Stimulated activated CD4-positive, alpha-beta T cell treated with anti-CD3 and anti-CD28 coated beads, TNF-alpha, amount 100 ng/mL, for 48 hours (primary cell): ENCODE measurements at regions not wholly inside any gene's neighbourhood (a gene's known extent, or its start where the extent isn't known, plus 50 kb on each side); places are given as distances from the start of the nearest gene placed in this dataset.
"Not testable (repeated sequence)": the region's sequence is repeated elsewhere in the genome, so short reads cannot be mapped to it uniquely, and the experiment has no call there.

Source experiments
- DNase-seq, 3 donors: peaks; one replicate each; pipeline ENCODE4 v3.0.0-alpha.2; 2020; ENCODE audit warnings: low read depth in 3 of 3

GRCh38 chr2:61774351-61774750 is 79.5 kb downstream of the FAM161A start:
- DNase-seq, result no peak

DNA sequence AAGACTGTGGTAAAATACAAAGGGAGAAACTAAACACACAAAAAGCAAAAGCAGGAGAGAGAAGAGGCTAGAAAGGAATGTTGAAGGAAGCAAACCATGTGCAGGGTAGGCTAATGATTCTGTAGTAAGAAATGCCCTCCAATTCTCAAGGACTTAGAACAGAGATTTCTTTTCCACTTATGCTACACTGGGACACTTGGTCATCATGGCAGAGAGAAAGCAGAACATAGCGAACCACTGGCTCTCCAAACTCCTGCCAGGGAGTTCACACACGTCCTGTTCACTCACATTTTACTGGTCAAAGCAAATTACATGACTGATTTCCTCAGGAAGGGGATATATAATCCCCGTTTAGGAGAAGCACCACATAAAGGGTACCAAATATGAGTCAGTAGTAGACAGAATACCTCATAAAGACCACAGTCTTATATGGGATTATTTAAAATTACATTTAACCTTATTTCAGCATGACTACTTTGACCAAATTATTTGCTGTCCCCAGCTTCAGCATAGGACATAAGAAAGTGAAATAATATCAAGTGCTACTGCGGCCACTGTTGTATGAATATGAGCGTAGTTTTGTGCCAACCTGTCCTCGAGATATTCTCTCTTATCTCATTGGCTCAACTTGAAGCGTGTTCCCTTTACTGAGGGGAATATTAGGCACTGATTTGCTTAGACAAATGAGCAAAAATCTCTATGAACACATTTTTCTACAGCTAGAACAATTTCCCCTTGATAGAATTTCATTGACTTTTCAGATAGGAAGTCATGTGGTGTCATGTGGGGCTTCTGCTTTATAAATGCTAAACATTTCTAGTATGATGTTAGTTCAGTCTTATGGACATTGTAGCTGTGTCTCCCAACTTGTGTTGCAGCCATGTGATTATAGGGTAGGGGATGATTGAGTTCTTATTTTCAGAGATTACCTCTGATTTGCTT is 81.7 kb downstream of the FAM161A start:
- no peak for DNase-seq

GRCh38 chr2:61770746-61771145 is 83.1 kb downstream of the FAM161A start:
- DNase-seq, result no peak

- DNase-seq, result no peak
Measured at GRCh38 chr2:61770298-61770697, 83.6 kb downstream of the FAM161A start.

- no peak for DNase-seq
Measured at GRCh38 chr2:61769093-61769675, 84.7 kb downstream of the FAM161A start.

GRCh38 chr2:61764035-61764800 is 89.6 kb downstream of the FAM161A start:
- DNase-seq, result peak; percentile 93 to 98 (median 94)

- no peak for DNase-seq
Measured at GRCh38 chr2:61763605-61764034, 90.2 kb downstream of the FAM161A start.

DNA sequence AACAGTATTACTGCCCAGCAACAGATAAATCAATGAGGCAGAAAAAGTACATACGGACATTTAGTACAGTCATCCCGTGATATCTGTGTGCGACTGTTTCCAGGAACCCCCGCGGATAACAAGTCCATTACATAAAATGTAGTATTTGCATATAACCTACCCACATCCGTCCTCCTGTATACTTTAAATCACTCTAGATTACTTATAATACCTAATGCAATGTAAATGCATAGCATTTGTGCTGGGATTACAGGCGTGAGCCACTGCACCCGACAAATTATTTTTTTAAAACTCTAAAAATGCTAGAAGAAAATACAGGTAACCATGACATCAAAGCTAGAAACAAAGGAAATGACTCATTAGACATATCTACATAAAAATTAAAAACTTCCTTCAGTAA is 91.6 kb downstream of the FAM161A start:
- DNase-seq, result no peak

DNA sequence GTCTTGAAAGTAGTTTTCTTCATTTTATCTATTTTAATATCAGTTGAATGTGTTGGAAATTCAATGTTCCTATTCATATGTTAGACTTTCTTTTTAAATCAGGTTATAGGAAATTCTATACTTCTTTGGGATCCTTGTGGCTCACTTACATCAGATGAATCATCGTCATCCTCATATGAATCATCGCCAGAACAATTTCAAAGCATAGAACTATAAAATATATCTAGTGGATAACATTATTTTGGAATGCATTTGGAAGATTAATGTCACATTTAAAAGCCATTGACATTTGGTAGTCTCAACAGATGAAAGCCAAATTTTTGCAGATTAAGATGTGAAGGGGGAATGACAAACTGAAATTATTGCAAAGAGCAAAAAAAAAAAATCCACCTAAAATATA is 94.1 kb downstream of the FAM161A start:
- no peak for DNase-seq

DNA sequence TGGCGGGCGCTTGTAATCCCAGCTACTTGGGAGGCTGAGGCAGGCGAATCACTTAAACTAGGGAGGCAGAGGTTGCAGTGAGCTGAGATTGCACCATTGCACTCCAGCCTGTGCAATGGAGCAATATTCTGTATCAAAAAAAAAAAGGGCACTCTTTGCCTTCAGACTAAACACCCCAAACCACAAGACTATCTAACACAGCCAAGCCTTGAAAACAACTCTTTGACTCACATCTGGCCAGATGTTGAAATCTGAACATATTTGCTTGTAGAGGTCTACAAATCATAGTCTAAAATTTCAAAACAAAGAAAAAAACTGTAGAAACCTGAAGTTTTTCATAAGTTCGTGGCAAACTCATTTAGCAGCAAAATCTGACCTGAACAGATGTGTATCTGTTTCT is 94.9 kb downstream of the FAM161A start:
- DNase-seq, result no peak

- no peak for DNase-seq
Measured at GRCh38 chr2:61758159-61758558, 95.7 kb downstream of the FAM161A start.

- no peak for DNase-seq
Measured at GRCh38 chr2:61753512-61753911, 100.3 kb downstream of the FAM161A start.

GRCh38 chr2:61750624-61751023 is 103.2 kb downstream of the FAM161A start:
- DNase-seq, result no peak

GRCh38 chr2:61742955-61743354 is 110.9 kb downstream of the FAM161A start:
- DNase-seq, result no peak

- DNase-seq, result no peak
Measured at GRCh38 chr2:61737841-61738240, 116.0 kb downstream of the FAM161A start.

- no peak for DNase-seq
Measured at GRCh38 chr2:61736953-61737352, 116.9 kb downstream of the FAM161A start.

DNA sequence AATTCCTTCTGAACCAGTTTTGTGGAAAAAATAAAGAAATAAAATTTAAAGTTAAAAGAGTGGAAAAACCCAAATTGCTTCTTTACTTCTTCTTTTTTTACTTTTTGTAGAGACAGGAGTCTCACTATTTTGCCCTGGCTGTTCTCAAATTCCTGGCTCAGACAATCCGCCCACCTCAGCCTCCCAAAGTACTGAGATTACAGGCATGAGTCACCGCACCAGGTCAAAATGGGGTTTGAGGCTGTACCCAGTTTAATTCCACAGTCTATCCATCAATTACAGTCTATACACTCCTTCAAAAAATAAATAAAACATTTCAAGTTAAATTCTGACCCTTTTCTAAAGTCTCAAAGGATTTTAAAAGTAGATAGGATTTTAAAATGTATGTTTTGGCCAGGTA is 120.3 kb downstream of the FAM161A start:
- no peak for DNase-seq

DNA sequence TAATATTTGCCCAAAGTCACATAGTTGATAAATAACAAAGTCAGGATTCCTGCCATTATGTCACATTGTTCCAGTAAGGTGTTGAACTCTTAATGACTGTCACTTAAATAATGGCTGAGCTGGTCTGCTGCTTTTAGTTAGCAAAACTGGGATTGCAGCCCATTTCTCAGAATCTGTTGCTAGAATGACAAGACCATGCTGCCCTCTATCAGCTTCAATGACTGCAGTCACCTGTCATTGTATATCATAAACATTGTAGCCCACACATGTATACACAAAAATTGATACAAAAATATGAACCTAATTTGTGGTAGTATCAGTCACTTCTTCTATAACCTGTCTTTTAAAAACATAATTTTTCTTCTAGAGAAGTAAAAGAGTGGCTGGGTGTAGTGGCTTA is 121.1 kb downstream of the FAM161A start:
- DNase-seq, result no peak

GRCh38 chr2:61727746-61728145 is 126.1 kb downstream of the FAM161A start:
- DNase-seq, result no peak

GRCh38 chr2:61726456-61727209 is 127.2 kb downstream of the FAM161A start:
- no peak for DNase-seq

DNA sequence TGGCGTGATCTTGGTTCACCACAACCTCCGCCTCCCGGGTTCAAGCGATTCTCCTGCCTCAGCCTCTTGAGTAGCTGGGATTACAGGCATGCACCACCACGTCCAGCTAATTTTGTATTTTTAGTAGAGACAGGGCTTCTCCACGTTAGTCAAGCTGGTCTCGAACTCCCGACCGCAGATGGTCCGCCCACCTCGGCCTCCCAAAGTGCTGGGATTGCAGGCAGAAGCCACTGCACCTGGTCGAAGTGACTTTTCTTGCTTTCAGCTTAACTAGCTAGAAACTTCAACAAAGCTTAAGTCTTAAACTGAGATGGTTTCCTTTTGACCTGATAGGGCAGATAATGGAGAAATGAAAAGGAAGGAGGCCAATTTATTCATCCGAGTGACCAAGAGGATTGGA is 130.5 kb downstream of the FAM161A start:
- DNase-seq, result not testable (repeated sequence)

GRCh38 chr2:61722800-61723199 is 131.1 kb downstream of the FAM161A start:
- no peak for DNase-seq
